Urinary bladder (tissue), 3 donors: ENCODE measurements at regions not wholly inside any gene's neighbourhood (a gene's known extent, or its start where the extent isn't known, plus 50 kb on each side); places are given as distances from the start of the nearest gene placed in this dataset.

Experiments
- DNase-seq: peaks from one replicate; pipeline ENCODE4 v3.0.0-alpha.2; 2015; ENCODE audit errors: extremely low spot score
- H3K27ac ChIP-seq: one replicate; pipeline ENCODE4 v1.5.1; 2013; ENCODE audit warnings: low read depth, mild to moderate bottlenecking, moderate library complexity
- H3K36me3 ChIP-seq: one replicate; pipeline ENCODE4 v1.6.1; 2013; ENCODE audit warnings: mild to moderate bottlenecking, moderate library complexity; ENCODE audit not compliant: insufficient read depth
- H3K4me1 ChIP-seq: one replicate; pipeline ENCODE4 v1.6.1; 2013; ENCODE audit warnings: mild to moderate bottlenecking, moderate library complexity; ENCODE audit not compliant: insufficient read depth
- H3K4me3 ChIP-seq: one replicate; pipeline ENCODE4 v1.5.1; 2013; ENCODE audit warnings: low read depth, low read length
- WGBS: extraction: QIAGEN DNeasy Blood & Tissue Kit; methylation state at CpG from one replicate; pipeline ENCODE4 v1.1.7; 2013; 5-methylcytosine and 5-hydroxymethylcytosine counted together
- donor health status: healthy with polysubstance abuse.
- donor health status: healthy.

DNA sequence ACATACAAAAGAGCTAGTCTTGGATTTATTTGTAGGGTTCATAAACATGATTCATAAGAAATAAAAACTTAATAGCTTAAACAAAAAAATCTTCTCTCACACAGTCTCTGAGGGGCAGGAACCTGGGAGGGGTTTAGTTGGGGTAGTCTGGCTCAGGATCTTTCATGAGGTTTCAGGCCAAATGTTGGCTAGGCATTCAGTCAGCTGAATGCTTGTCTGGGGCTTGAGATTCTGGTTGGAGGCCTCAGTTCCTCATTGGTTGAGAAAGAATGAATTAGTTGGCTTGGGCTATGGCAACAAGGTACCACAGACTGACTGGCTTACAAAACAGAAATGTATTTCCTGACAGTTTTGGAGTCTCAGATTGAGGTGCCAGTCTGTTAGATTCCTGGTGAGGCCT lies 74.3 kb downstream of the ANKRD7 start:
- Histone ChIP-seq H3K27ac (no peak overlapping the region), H3K4me1 (no peaks in the 10 kb centered on the region), H3K36me3 (no peaks in the 10 kb centered on the region), H3K4me3 (no peak overlapping the region)
- no peak for DNase-seq

DNA sequence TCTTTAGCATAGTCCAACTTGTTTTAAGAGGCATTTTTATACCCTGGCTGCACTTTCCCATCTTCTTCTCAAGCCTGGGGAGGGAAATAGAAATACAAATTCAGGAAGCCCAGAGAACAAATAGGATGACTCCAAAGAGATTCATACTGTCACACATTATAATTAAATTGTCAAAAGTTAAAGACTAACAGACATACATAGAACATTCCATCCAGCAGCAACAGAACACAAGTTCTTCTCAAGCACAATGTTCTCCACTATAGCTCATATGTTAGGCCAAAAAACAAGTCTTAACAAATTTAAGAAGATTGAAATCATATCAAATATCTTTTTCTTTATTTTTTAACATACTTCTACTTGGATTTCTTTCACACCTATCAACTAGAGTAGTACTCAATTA lies 75.7 kb downstream of the ANKRD7 start:
- no peaks in the 10 kb centered on the region for H3K36me3 ChIP-seq

DNA sequence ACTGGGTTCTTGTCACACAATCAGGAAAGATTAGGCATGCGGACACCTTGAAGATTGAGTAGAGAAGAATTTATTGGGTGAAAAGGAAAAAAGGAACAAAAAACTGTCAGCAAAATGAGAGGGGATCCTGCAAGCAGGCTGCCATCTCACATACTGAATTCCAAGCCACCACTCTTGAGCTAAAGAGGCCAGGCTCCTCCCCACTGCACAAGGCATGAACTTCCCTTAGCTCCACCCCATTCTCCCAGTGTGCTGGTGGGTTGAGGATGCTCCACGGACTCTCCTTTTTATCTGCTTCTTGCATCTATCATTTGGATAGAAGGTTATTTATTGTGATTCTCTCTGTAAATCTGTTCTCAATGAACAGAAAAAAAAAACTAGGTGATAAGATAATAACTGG lies 79.6 kb downstream of the ANKRD7 start:
- Histone ChIP-seq H3K36me3 (no peaks in the 10 kb centered on the region), H3K4me1 (no peaks in the 10 kb centered on the region), H3K4me3 (no peak overlapping the region), H3K27ac (no peak overlapping the region)
- 65% methylated on average over 2 of the region's 2 CpGs for WGBS
- DNase-seq = no peak

More for the DNA sequence above, 75.7 kb downstream of the ANKRD7 start:
- DNase-seq = no peak
- Histone ChIP-seq H3K27ac (no peak overlapping the region), H3K4me3 (no peak overlapping the region), H3K4me1 (no peaks in the 10 kb centered on the region)

DNA sequence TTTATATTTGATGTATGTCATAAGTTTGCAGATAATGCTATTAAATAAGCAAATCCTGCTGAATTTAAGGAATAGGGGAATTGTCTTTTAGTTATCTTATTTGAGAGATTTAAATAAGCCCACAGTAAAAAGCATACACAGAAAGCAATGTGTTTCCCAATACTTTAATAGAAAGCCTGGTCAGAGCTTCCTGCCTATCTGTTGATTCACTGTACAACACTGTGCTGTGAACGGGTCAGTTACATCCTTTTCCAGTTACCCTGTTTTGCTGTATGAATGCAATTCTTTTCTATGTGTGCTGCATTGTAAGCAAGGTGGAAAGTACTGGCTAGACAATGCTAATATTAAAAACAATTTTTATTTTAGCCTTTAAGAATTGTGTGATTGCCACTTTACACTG lies 81.2 kb downstream of the ANKRD7 start:
- no peaks in the 10 kb centered on the region for H3K36me3 ChIP-seq
- H3K4me3 ChIP-seq = no peak overlapping the region
- H3K27ac ChIP-seq = no peak overlapping the region
- H3K4me1 ChIP-seq = no peaks in the 10 kb centered on the region
- 24% methylated on average over 1 of the region's 1 CpG for WGBS
- no peak for DNase-seq

- WGBS = 51% methylated on average over 2 of the region's 2 CpGs
- Histone ChIP-seq H3K4me1 (no peaks in the 10 kb centered on the region), H3K36me3 (no peaks in the 10 kb centered on the region), H3K4me3 (no peak overlapping the region), H3K27ac (no peak overlapping the region)
- no peak for DNase-seq
Measured at GRCh38 chr7:118306771-118307170, 82.3 kb downstream of the ANKRD7 start.

DNA sequence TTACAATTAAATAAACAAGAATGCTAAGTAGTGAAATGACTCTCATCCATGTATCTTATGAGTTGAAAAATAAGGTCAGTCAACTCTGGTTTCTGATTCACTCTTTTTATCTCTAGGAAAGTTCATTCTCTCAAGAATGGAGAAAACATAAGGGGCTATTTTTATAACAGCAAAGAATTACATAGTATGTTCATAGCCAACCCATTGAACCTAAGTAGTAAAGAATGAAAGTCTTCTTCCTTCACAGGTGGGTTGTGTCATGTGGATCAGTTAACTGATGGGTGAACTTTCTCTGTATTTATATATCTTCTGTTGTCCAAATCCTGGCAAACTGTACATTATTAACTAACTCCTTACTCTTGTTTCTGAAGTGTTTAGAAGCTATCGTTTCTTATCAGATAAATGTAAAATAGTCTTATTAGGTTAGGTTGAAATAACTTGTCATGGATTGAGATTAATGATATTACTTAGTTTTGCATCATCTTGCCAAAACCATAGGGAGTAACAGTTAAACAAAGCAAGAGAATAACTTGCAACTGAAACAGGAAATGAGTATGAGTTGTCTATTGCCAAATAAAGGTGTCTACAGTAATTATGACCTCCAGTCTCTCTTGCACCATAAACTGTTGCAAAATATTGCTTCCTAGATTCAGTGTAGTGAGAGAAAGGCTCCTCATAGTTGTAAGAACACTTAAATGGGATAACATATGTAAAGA lies 86.8 kb downstream of the ANKRD7 start:
- Histone ChIP-seq H3K27ac (no peak overlapping the region), H3K4me1 (no peaks in the 10 kb centered on the region), H3K36me3 (no peaks in the 10 kb centered on the region), H3K4me3 (no peak overlapping the region)
- WGBS = 6% methylated on average over 1 of the region's 1 CpG
- no peak for DNase-seq

DNA sequence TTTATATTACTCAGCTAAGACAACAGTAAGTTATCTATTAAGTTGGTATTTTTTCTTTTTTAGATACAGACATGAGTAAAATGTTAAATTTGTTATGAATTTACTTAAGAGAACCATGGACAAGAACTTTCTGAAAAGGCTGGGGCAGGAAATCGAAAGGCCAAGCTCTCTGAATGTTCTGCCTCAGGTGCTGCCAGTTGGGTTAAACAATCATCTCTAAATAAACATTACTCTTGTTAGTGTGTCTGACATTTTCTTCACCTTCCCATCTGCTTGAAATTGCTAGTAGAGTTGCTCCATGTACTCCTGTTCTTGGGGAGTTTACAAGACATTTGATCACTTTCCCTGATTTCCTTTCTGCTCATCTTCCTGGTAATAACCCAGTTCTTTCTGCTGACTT lies 87.5 kb downstream of the ANKRD7 start:
- no peak overlapping the region for H3K27ac ChIP-seq
- no peak overlapping the region for H3K4me3 ChIP-seq
- no peak for DNase-seq
- H3K36me3 ChIP-seq = no peaks in the 10 kb centered on the region
- H3K4me1 ChIP-seq = no peaks in the 10 kb centered on the region
- 77% methylated on average over 1 of the region's 1 CpG for WGBS

DNA sequence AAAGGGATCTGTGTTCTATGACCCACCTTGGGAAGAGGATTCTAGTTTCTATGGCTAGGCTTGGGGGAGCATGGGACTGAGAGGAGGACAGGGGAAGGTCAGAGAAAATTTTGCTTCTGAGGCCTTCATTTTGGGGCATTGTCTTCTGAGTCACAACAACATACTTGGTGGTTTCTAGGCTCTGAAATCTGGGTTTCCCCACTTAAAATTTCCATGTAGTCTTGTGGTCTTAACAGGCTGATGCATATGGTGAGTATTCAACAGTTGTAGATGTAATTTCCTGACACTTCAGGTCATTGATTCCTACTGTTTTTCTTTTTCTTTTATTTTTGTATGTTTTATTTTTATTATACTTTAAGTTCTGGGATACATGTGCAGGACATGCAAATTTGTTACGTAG lies 88.5 kb downstream of the ANKRD7 start:
- Histone ChIP-seq H3K27ac (no peak overlapping the region), H3K4me1 (no peaks in the 10 kb centered on the region), H3K4me3 (no peak overlapping the region), H3K36me3 (no peaks in the 10 kb centered on the region)
- DNase-seq = no peak
- 97% methylated on average over 1 of the region's 1 CpG for WGBS

- DNase-seq = no peak
- H3K4me1 ChIP-seq = no peaks in the 10 kb centered on the region
- no peaks in the 10 kb centered on the region for H3K36me3 ChIP-seq
- no peak overlapping the region for H3K27ac ChIP-seq
- no peak overlapping the region for H3K4me3 ChIP-seq
- WGBS = 87% methylated on average over 4 of the region's 4 CpGs
Measured at GRCh38 chr7:118324790-118325449, 100.4 kb downstream of the ANKRD7 start.

DNA sequence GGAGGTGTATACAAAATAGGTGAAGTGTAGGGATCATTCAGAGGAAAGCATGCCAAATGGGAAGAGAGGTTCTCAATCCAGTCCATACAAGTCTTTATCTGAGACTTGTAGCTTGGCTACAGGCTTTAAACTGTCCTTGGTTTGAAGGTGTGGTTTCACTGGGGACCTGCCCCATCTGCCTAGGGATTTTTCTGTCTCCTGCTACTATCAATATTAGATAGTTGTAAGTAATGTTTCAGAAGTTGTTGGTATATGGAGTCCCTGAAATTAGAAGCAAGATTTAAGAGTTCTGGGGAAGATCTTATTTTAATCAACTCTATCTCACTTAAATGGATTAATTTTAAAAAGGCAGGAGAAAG lies 100.9 kb downstream of the ANKRD7 start:
- Histone ChIP-seq H3K36me3 (no peaks in the 10 kb centered on the region), H3K4me1 (no peaks in the 10 kb centered on the region), H3K4me3 (no peak overlapping the region), H3K27ac (no peak overlapping the region)
- DNase-seq = no peak

GRCh38 chr7:118327174-118327573 lies 102.7 kb downstream of the ANKRD7 start:
- H3K4me3 ChIP-seq = no peak overlapping the region
- H3K36me3 ChIP-seq = no peaks in the 10 kb centered on the region
- H3K4me1 ChIP-seq = no peaks in the 10 kb centered on the region
- WGBS = 16% methylated on average over 2 of the region's 2 CpGs
- no peak for DNase-seq
- H3K27ac ChIP-seq = no peak overlapping the region

DNA sequence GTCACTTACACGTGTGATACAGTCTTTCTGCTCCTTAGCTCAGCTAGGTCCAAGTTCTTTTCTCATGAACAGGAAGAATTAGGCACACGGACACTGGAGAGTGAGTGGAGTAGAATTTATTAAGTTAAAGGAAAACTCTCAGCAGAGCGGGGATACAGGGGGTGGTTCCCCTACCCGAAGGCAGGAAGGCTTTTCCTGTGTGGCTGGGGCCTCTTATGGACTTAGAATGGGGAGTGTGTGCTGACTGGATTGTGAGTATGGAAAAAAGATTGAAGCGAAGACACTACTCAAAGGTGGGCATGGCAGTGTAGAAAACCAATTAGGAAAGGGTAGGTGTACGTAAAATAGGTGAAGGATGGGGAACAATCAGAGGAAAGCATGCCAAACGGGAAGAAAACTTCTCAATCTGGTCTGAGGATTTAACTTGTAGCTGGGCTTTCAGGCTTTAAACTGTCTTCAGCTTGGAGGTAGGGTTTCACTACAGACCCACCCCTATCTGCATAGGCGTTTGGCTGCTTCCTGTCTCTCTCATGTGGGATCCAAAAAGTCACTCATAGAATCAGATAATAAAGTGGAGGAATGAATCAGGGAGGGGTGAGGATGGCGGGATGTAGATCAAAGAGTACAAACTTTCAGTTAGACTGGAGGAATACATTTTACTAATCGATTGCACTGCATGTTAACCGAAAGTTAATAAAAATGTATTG lies 104.2 kb downstream of the ANKRD7 start:
- DNase-seq = no peak
- H3K4me1 ChIP-seq = no peaks in the 10 kb centered on the region
- H3K36me3 ChIP-seq = no peaks in the 10 kb centered on the region
- WGBS = 86% methylated on average over 11 of the region's 11 CpGs
- H3K4me3 ChIP-seq = no peak overlapping the region
- no peak overlapping the region for H3K27ac ChIP-seq

GRCh38 chr7:118330388-118330787 lies 105.9 kb downstream of the ANKRD7 start:
- 78% methylated on average over 3 of the region's 3 CpGs for WGBS
- Histone ChIP-seq H3K4me3 (no peak overlapping the region), H3K4me1 (no peaks in the 10 kb centered on the region), H3K36me3 (no peaks in the 10 kb centered on the region), H3K27ac (no peak overlapping the region)
- DNase-seq = no peak

DNA sequence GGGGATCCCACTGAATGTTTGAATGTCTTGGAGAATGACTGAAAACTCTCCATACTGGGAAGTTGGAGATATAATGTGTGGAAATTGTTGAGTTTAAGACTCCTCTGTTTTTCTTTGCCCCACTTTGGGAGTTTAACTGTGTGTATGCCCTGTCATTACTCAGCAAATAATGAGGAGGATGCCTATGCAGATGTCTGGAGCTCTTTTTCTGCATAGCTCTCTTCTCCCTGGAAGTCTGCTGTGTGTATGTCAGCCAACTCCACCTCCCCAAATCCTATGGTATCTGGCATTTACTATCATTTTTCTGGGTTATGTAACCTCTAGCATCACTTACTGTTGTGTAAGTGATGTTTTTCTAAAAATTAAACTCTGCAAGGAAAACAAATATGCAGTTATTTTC lies 122.2 kb downstream of the ANKRD7 start:
- Histone ChIP-seq H3K36me3 (no peaks in the 10 kb centered on the region), H3K4me1 (no peaks in the 10 kb centered on the region), H3K4me3 (no peak overlapping the region), H3K27ac (no peak overlapping the region)
- no peak for DNase-seq
